ENCODE measurements at regions not wholly inside any gene's neighbourhood (a gene's known extent, or its start where the extent isn't known, plus 50 kb on each side); places are given as distances from the start of the nearest gene placed in this dataset.

- CTCF ChIA-PET = no interaction called here
- Mint-ChIP-seq H3K9me3 (no peaks in the 10 kb centered on the region), H3K27ac (no peak overlapping the region), H3K4me3 (no peak overlapping the region), H3K36me3 (no peaks in the 10 kb centered on the region), H3K27me3 (ENCODE audit: low read depth) (peaks cover 2% of the 10 kb centered on the region; the same call in 1 of the 2 replicates), H3K4me1 (no peaks in the 10 kb centered on the region)
- POLR2A ChIA-PET = no interaction called here
- DNase-seq (ENCODE audit: low spot score) (no peak), ATAC-seq (no peak)
- TF ChIP-seq EMX1 (CRISPR knock-in tag; IDR thresholded peaks at IDR 0.05) = no peak
- no peak for TF ChIP-seq OVOL2 (CRISPR knock-in tag; IDR thresholded peaks at IDR 0.05; ENCODE audit: borderline replicate concordance)
- no peak for TF ChIP-seq AFF4 (CRISPR knock-in tag; IDR thresholded peaks at IDR 0.05; ENCODE audit: borderline replicate concordance)
- TF ChIP-seq, protein P1, sequence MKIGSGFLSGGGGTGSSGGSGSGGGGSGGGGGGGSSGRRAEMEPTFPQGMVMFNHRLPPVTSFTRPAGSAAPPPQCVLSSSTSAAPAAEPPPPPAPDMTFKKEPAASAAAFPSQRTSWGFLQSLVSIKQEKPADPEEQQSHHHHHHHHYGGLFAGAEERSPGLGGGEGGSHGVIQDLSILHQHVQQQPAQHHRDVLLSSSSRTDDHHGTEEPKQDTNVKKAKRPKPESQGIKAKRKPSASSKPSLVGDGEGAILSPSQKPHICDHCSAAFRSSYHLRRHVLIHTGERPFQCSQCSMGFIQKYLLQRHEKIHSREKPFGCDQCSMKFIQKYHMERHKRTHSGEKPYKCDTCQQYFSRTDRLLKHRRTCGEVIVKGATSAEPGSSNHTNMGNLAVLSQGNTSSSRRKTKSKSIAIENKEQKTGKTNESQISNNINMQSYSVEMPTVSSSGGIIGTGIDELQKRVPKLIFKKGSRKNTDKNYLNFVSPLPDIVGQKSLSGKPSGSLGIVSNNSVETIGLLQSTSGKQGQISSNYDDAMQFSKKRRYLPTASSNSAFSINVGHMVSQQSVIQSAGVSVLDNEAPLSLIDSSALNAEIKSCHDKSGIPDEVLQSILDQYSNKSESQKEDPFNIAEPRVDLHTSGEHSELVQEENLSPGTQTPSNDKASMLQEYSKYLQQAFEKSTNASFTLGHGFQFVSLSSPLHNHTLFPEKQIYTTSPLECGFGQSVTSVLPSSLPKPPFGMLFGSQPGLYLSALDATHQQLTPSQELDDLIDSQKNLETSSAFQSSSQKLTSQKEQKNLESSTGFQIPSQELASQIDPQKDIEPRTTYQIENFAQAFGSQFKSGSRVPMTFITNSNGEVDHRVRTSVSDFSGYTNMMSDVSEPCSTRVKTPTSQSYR (CRISPR knock-in tag; IDR thresholded peaks at IDR 0.05) = no peak
- TF ChIP-seq, protein P2, sequence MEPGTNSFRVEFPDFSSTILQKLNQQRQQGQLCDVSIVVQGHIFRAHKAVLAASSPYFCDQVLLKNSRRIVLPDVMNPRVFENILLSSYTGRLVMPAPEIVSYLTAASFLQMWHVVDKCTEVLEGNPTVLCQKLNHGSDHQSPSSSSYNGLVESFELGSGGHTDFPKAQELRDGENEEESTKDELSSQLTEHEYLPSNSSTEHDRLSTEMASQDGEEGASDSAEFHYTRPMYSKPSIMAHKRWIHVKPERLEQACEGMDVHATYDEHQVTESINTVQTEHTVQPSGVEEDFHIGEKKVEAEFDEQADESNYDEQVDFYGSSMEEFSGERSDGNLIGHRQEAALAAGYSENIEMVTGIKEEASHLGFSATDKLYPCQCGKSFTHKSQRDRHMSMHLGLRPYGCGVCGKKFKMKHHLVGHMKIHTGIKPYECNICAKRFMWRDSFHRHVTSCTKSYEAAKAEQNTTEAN (CRISPR knock-in tag; IDR thresholded peaks at IDR 0.05) = no peak
- TF ChIP-seq STAT6 (CRISPR knock-in tag; conservative IDR thresholded peaks at IDR 0.05; ENCODE audit: low read depth) = no peak
- no peak for TF ChIP-seq ZNF416 (CRISPR knock-in tag; IDR thresholded peaks at IDR 0.05)
- TF ChIP-seq, protein P3, sequence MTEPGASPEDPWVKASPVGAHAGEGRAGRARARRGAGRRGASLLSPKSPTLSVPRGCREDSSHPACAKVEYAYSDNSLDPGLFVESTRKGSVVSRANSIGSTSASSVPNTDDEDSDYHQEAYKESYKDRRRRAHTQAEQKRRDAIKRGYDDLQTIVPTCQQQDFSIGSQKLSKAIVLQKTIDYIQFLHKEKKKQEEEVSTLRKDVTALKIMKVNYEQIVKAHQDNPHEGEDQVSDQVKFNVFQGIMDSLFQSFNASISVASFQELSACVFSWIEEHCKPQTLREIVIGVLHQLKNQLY (CRISPR knock-in tag; IDR thresholded peaks at IDR 0.05) = no peak
- no peak for TF ChIP-seq CTCF (IDR thresholded peaks at IDR 0.05)
- TF ChIP-seq FOXJ3 (CRISPR knock-in tag; IDR thresholded peaks at IDR 0.05; ENCODE audit: borderline replicate concordance) = no peak
- TF ChIP-seq, protein P4, sequence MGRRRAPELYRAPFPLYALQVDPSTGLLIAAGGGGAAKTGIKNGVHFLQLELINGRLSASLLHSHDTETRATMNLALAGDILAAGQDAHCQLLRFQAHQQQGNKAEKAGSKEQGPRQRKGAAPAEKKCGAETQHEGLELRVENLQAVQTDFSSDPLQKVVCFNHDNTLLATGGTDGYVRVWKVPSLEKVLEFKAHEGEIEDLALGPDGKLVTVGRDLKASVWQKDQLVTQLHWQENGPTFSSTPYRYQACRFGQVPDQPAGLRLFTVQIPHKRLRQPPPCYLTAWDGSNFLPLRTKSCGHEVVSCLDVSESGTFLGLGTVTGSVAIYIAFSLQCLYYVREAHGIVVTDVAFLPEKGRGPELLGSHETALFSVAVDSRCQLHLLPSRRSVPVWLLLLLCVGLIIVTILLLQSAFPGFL (CRISPR knock-in tag; IDR thresholded peaks at IDR 0.05; ENCODE audit: borderline replicate concordance) = no peak
- no peak for TF ChIP-seq NR2C2 (CRISPR knock-in tag; IDR thresholded peaks at IDR 0.05)
- no peak for TF ChIP-seq PRRX2 (CRISPR knock-in tag; IDR thresholded peaks at IDR 0.05)
- TF ChIP-seq IRF1 (CRISPR knock-in tag; IDR thresholded peaks at IDR 0.05) = no peak
- TF ChIP-seq SMAD3 (CRISPR knock-in tag; IDR thresholded peaks at IDR 0.05; ENCODE audit: borderline replicate concordance) = no peak
- no peak for TF ChIP-seq JUN (CRISPR knock-in tag; IDR thresholded peaks at IDR 0.05)
- TF ChIP-seq SMAD4 (CRISPR knock-in tag; IDR thresholded peaks at IDR 0.05) = no peak
- no peak for TF ChIP-seq ZNF671 (CRISPR knock-in tag; IDR thresholded peaks at IDR 0.05)
- TF ChIP-seq MYBL2 (CRISPR knock-in tag; IDR thresholded peaks at IDR 0.05) = no peak
Observed at GRCh38 chr6:165961233-165961632, 206.4 kb downstream of the TBXT start.
